K562 (cell line): ENCODE measurements at regions not wholly inside any gene's neighbourhood (a gene's known extent, or its start where the extent isn't known, plus 50 kb on each side); places are given as distances from the start of the nearest gene placed in this dataset.

Experiments used
- ATAC-seq: fragments of 200-7000 bp; cut with Tn5 transposase; 3 replicates; pipeline ENCODE4 v1.9.1; 2020; ENCODE audit warnings: moderate library complexity
- BruUV-seq: library from RNA; stranded (reverse); fragments of 400-500 nt; replicated peaks from 2 replicates; lab custom pipeline; 2021; lab: Mats Ljungman, UMichigan
- CTCF ChIA-PET: fragments of 300-600 bp; formaldehyde crosslinking; extraction: SDS; loops from one replicate; lab custom pipeline; 2021; ENCODE audit warnings: low intra/inter-chr PET ratio; lab: Yijun Ruan, JAX
- POLR2A ChIA-PET: fragments of 300-600, 350-650 bp; sonication (Branson Sonifier 250); formaldehyde crosslinking; extraction: SDS; loops from one replicate; lab custom pipeline; 2021; ENCODE audit warnings: antibody characterized with exemption, inconsistent platforms; lab: Yijun Ruan, JAX
- DNase-seq, 4 experiments: peaks; one replicate each; pipeline versions ENCODE4 v3.0.0 to v3.0.0-alpha.2; 2011 to 2018; ENCODE audit warnings: low spot score in 3 of 4, mixed read lengths in 3 of 4; ENCODE audit errors: extremely low read depth in 1 of 4
- FAIRE-seq: peaks from 2 replicates; lab custom pipeline; 2011; peaks lifted over from hg19 to GRCh38; lab: Jason Lieb, UNC
- H2AFZ ChIP-seq: 2 replicates; pipeline ENCODE4 v1.6.0; 2011; ENCODE audit warnings: low read depth, low read length, control low read depth, inconsistent platforms
- H3K27ac ChIP-seq: fragments of 200-600 bp; 3 replicates; pipeline ENCODE4 v1.8.0; 2011; ENCODE audit warnings: low read depth, mild to moderate bottlenecking, control low read depth, inconsistent platforms, low read length, moderate library complexity, mixed read lengths; ENCODE audit errors: extremely low read depth
- H3K27me3 ChIP-seq, 2 experiments: fragments of 300-600 bp in 1 of 2; 2 replicates in 1 of 2; 3 replicates in 1 of 2; pipeline versions ENCODE4 v1.6.0 to v1.8.0; 2011; ENCODE audit warnings: inconsistent platforms in 2 of 2, low read length in 2 of 2, mild to moderate bottlenecking in 1 of 2, mixed read lengths in 1 of 2, moderate library complexity in 1 of 2; ENCODE audit not compliant: control insufficient read depth in 2 of 2, insufficient read depth in 2 of 2
- H3K36me3 ChIP-seq: fragments of 300-600 bp; 3 replicates; pipeline ENCODE4 v1.8.0; 2011; ENCODE audit warnings: mild to moderate bottlenecking, low read length, inconsistent platforms; ENCODE audit not compliant: control insufficient read depth, insufficient read depth
- H3K4me1 ChIP-seq, 2 experiments: fragments of 200-600 bp in 1 of 2; replicated peaks in 1 of 2; 2 replicates in 1 of 2; 3 replicates in 1 of 2; pipeline versions ENCODE4 v1.5.1 to v1.8.0; 2011; ENCODE audit warnings: inconsistent platforms in 2 of 2, low read length in 2 of 2, mild to moderate bottlenecking in 1 of 2, mixed read lengths in 1 of 2, moderate library complexity in 1 of 2; ENCODE audit not compliant: control insufficient read depth in 2 of 2, insufficient read depth in 2 of 2
- H3K4me2 ChIP-seq: 2 replicates; pipeline ENCODE4 v1.6.1; 2011; ENCODE audit warnings: low read length, control low read depth, inconsistent platforms, mixed read lengths; ENCODE audit not compliant: insufficient read depth
- H3K4me3 ChIP-seq: fragments of 200-600 bp; sonication (generic), shearing (Covaris generic); 2 replicates; pipeline ENCODE4 v1.5.1; 2016; ENCODE audit warnings: control low read depth, inconsistent platforms
- H3K79me2 ChIP-seq: fragments of 200-600 bp; 3 replicates; pipeline ENCODE4 v1.8.0; 2011; ENCODE audit warnings: low read length, inconsistent platforms; ENCODE audit not compliant: control insufficient read depth, insufficient read depth
- H3K9ac ChIP-seq, 2 experiments: 2 replicates each; pipeline versions ENCODE4 v1.6.0 to v1.6.1; 2011; ENCODE audit warnings: low read depth in 2 of 2, low read length in 2 of 2, control low read depth in 1 of 2, inconsistent platforms in 1 of 2, mild to moderate bottlenecking in 1 of 2, mixed read lengths in 1 of 2; ENCODE audit not compliant: insufficient read depth in 1 of 2
- H3K9me1 ChIP-seq: one replicate; pipeline ENCODE4 v1.6.0; 2011; ENCODE audit warnings: inconsistent platforms, mild to moderate bottlenecking, low read length, moderate library complexity; ENCODE audit not compliant: control insufficient read depth, insufficient read depth
- H3K9me3 ChIP-seq: replicated peaks from 2 replicates; pipeline ENCODE4 v1.5.1; 2011; ENCODE audit warnings: low read depth, low read length, inconsistent platforms; ENCODE audit not compliant: control insufficient read depth, insufficient read depth
- H4K20me1 ChIP-seq: replicated peaks from 2 replicates; pipeline ENCODE4 v1.6.1; 2011; ENCODE audit warnings: low read length, inconsistent platforms, mixed read lengths; ENCODE audit not compliant: control insufficient read depth, insufficient read depth
- ARNT ChIP-seq, 2 experiments: fragments of 450-650 bp; IDR thresholded peaks; 2 replicates each; pipeline ENCODE4 v1.6.1; 2016; ENCODE audit warnings: mild to moderate bottlenecking in 1 of 2
- CEBPG ChIP-seq, 3 experiments: fragments of 200-800 bp in 1 of 3; sonication (Bioruptor generic) in 1 of 3; sonication (generic) in 1 of 3; formaldehyde crosslinking in 1 of 3; IDR thresholded peaks in 2 of 3; conservative IDR thresholded peaks in 1 of 3; 2 replicates each; pipeline versions ENCODE4 v1.6.1 to v1.8.0; 2016 to 2022; ENCODE audit warnings: missing compliant biosample characterization in 2 of 3, missing genetic modification characterization in 2 of 3, mild to moderate bottlenecking in 1 of 3, missing genetic modification reagents in 1 of 3
- DACH1 ChIP-seq: fragments of 450-650 bp; IDR thresholded peaks from 2 replicates; pipeline ENCODE4 v1.6.1; 2018; ENCODE audit not compliant: partially characterized antibody
- E2F3 ChIP-seq: fragments of 250-450 bp; sonication (Bioruptor Pico); IDR thresholded peaks from 2 replicates; pipeline ENCODE4 v1.4.0; 2020; ENCODE audit warnings: mild to moderate bottlenecking
- EHMT2 ChIP-seq: fragments of 450-650 bp; IDR thresholded peaks from 2 replicates; pipeline ENCODE4 v1.6.1; 2018; ENCODE audit warnings: antibody characterized with exemption
- ELF1 ChIP-seq: fragments of 200-800 bp; sonication (Bioruptor generic); IDR thresholded peaks from 2 replicates; pipeline ENCODE4 v1.6.1; 2016; ENCODE audit warnings: missing genetic modification characterization, missing compliant biosample characterization
- HDAC2 ChIP-seq: fragments of 450-650 bp; IDR thresholded peaks from 2 replicates; pipeline ENCODE4 v1.6.1; 2016; ENCODE audit warnings: mild to moderate bottlenecking
- KDM5B ChIP-seq: fragments of 200-600 bp; sonication (generic); IDR thresholded peaks from 2 replicates; pipeline ENCODE4 v1.6.1; 2012; ENCODE audit warnings: low read depth, mild to moderate bottlenecking, moderate library complexity, low read length, control low read depth, inconsistent platforms; ENCODE audit not compliant: insufficient replicate concordance
- SIX5 ChIP-seq, 2 experiments: IDR thresholded peaks; 2 replicates each; pipeline ENCODE4 v1.6.1; 2011; ENCODE audit warnings: low read length in 2 of 2, borderline replicate concordance in 1 of 2, low read depth in 1 of 2, mild to moderate bottlenecking in 1 of 2, moderate library complexity in 1 of 2; ENCODE audit not compliant: insufficient read depth in 1 of 2
- SRF ChIP-seq, 2 experiments: fragments of 250-450, 450-650 bp in 1 of 2; sonication (Bioruptor Pico) in 1 of 2; sonication (generic) in 1 of 2; formaldehyde crosslinking; IDR thresholded peaks; 2 replicates each; pipeline versions ENCODE4 v1.5.0 to v1.5.1; 2020 to 2022; ENCODE audit warnings: mild to moderate bottlenecking in 1 of 2, missing genetic modification reagents in 1 of 2
- ZNF212 ChIP-seq: fragments of 450-650 bp; formaldehyde crosslinking; IDR thresholded peaks from 2 replicates; pipeline ENCODE4 v1.4.0; 2020; ENCODE audit warnings: mild to moderate bottlenecking
- ZNF253 ChIP-seq: fragments of 250-450 bp; sonication (Bioruptor Pico); conservative IDR thresholded peaks from 2 replicates; pipeline ENCODE4 v1.6.1; 2021; ENCODE audit warnings: mild to moderate bottlenecking
- ZNF311 ChIP-seq: fragments of 250-450 bp; sonication (Bioruptor Pico); IDR thresholded peaks from 2 replicates; pipeline ENCODE4 v1.4.0; 2020; ENCODE audit warnings: mild to moderate bottlenecking, moderate library complexity
- ZNF586 ChIP-seq: fragments of 450-650 bp; formaldehyde crosslinking; conservative IDR thresholded peaks from 2 replicates; pipeline ENCODE4 v1.4.0; 2020; ENCODE audit warnings: mild to moderate bottlenecking, moderate library complexity
- ZNF75A ChIP-seq: fragments of 450-650 bp; formaldehyde crosslinking; IDR thresholded peaks from 2 replicates; pipeline ENCODE4 v1.4.0; 2020; ENCODE audit warnings: mild to moderate bottlenecking
- in situ Hi-C: fragments of 300-500 bp; cut with MboI; formaldehyde crosslinking; loops from 4 replicates; pipeline ENCODE4 v1.15.0; 2018; ENCODE audit warnings: inconsistent platforms, mixed read lengths
- intact Hi-C: fragments of 100-400 bp; cut with micrococcal nuclease; formaldehyde crosslinking; loops from 2 replicates; pipeline ENCODE4 v1.14.2; 2022
- TF ChIP-seq, protein P1 (sequence below): sonication (generic); formaldehyde crosslinking; IDR thresholded peaks from 2 replicates; pipeline ENCODE4 v1.8.1; 2022; ENCODE audit warnings: missing genetic modification reagents
- TF ChIP-seq, protein P2 (sequence below): fragments of 250-450 bp; sonication (Bioruptor Pico); IDR thresholded peaks from 2 replicates; pipeline ENCODE4 v1.4.0; 2020; ENCODE audit warnings: borderline replicate concordance
- TF ChIP-seq, protein P3 (sequence below): fragments of 450-650 bp; conservative IDR thresholded peaks from 2 replicates; pipeline ENCODE4 v1.6.1; 2016; ENCODE audit warnings: missing genetic modification characterization, low read depth, mild to moderate bottlenecking, missing compliant biosample characterization, moderate library complexity

GRCh38 chr3:144229953-144230352 is 258.3 kb downstream of the DIPK2A start:
- BruUV-seq: no TSS peak
- Histone ChIP-seq H3K79me2 (no peaks in the 10 kb centered on the region), H3K36me3 (no peaks in the 10 kb centered on the region), H3K27ac (no peak overlapping the region), H3K9me1 (no peaks in the 10 kb centered on the region), H2AFZ (no peak overlapping the region), H3K9ac (no peak overlapping the region), H3K27me3 (no peaks in the 10 kb centered on the region), H3K4me2 (no peak overlapping the region), H3K4me3 (no peak overlapping the region), H3K4me1 (no peaks in the 10 kb centered on the region), H4K20me1 (no peaks in the 10 kb centered on the region), H3K9me3 (no peaks in the 10 kb centered on the region; the same call in 1 of the 2 replicates)
- DNase-seq (no peak), ATAC-seq (no peak), FAIRE-seq (no peak)
- intact Hi-C loops: no loop called here
- ChIA-PET POLR2A (no interaction called here), CTCF (no interaction called here)
- in situ Hi-C loops: no loop called here
- TF ChIP-seq, protein P1, sequence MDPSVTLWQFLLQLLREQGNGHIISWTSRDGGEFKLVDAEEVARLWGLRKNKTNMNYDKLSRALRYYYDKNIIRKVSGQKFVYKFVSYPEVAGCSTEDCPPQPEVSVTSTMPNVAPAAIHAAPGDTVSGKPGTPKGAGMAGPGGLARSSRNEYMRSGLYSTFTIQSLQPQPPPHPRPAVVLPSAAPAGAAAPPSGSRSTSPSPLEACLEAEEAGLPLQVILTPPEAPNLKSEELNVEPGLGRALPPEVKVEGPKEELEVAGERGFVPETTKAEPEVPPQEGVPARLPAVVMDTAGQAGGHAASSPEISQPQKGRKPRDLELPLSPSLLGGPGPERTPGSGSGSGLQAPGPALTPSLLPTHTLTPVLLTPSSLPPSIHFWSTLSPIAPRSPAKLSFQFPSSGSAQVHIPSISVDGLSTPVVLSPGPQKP: no peak
- TF ChIP-seq, protein P2, sequence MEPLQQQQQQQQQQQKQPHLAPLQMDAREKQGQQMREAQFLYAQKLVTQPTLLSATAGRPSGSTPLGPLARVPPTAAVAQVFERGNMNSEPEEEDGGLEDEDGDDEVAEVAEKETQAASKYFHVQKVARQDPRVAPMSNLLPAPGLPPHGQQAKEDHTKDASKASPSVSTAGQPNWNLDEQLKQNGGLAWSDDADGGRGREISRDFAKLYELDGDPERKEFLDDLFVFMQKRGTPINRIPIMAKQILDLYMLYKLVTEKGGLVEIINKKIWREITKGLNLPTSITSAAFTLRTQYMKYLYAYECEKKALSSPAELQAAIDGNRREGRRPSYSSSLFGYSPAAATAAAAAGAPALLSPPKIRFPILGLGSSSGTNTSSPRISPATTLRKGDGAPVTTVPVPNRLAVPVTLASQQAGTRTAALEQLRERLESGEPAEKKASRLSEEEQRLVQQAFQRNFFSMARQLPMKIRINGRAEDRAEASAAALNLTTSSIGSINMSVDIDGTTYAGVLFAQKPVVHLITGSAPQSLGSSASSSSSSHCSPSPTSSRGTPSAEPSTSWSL: no peak
- TF ChIP-seq E2F3 (CRISPR knock-in tag): no peak
- TF ChIP-seq CEBPG (CRISPR knock-in tag; IDR thresholded peaks at IDR 0.05): no peak
- no peak for TF ChIP-seq CEBPG (tag; conservative IDR thresholded peaks at IDR 0.05 in 1 of 2, IDR thresholded peaks at IDR 0.05 in 1 of 2)
- no peak for TF ChIP-seq ZNF253 (CRISPR knock-in tag)
- TF ChIP-seq ZNF212 (CRISPR knock-in tag): no peak
- TF ChIP-seq ELF1 (tag): no peak
- TF ChIP-seq KDM5B: no peak
- TF ChIP-seq SRF (CRISPR knock-in tag; IDR thresholded peaks at IDR 0.05): no peak
- TF ChIP-seq, protein P3, sequence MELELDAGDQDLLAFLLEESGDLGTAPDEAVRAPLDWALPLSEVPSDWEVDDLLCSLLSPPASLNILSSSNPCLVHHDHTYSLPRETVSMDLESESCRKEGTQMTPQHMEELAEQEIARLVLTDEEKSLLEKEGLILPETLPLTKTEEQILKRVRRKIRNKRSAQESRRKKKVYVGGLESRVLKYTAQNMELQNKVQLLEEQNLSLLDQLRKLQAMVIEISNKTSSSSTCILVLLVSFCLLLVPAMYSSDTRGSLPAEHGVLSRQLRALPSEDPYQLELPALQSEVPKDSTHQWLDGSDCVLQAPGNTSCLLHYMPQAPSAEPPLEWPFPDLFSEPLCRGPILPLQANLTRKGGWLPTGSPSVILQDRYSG (tag): no peak
- no peak for TF ChIP-seq ARNT (IDR thresholded peaks at IDR 0.05)
- TF ChIP-seq ZNF586 (CRISPR knock-in tag): no peak
- no peak for TF ChIP-seq SIX5 (IDR thresholded peaks at IDR 0.05; ENCODE audit: borderline replicate concordance in 1 of 2, insufficient read depth in 1 of 2, low read depth in 1 of 2, low read length in 2 of 2)
- TF ChIP-seq ZNF75A (CRISPR knock-in tag): no peak
- no peak for TF ChIP-seq DACH1
- no peak for TF ChIP-seq ZNF311 (CRISPR knock-in tag)
- no peak for TF ChIP-seq HDAC2
- TF ChIP-seq EHMT2: no peak
